ENCODE measurements at regions not wholly inside any gene's neighbourhood (a gene's known extent, or its start where the extent isn't known, plus 50 kb on each side); places are given as distances from the start of the nearest gene placed in this dataset.

DNA sequence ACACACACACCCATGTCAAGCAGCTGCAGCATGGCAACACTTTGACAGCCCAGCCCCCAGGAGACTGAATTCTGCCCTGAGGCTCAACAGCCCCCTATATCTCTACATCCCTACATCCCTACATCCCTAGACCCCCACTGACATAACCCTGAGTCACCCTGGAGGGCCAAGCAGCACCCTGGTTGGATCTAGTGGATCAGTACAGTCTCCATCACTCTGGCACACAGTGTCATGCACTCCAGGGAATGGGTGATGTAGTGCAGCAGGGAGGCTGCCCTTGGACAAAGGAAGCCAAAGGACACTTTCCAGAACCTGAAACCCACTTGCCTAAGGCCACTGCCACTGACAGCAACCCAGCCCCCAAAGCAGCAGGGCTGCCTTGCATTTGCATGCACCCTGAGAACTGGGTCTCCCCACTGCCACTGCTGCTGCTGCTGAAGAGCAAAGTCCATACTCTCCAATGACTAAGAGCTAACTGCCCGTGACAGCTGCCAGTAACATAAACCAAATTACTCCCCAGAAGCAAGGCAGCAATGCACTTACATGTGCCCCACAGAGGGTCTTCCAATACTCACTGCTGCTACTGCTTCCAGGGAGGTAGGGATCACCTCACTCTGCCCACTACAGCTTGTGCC is 681.6 kb upstream of the KLHL29 start:
- DNase-seq (ENCODE audit: low spot score) = no peak

DNA sequence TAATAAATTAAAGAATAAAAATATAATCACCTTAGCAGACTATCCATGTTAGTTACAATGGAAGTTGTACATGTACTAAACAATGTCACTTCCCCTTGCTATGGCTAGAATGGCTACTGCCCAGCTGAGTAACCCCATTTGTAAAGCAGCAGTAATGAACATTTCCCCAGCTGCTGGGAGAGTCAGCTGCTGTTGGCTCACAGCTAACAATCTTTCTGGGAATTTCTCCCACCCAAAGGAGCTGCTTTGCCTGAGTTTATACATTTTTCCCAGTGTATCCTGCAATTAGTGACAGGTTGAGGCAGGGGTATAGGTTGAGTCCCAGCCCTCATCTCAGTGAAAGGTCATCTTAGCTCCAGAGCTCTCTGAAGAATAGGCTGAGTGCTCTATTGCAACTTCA is 665.6 kb upstream of the KLHL29 start:
- DNase-seq (ENCODE audit: low spot score) = no peak

- no peak for DNase-seq (ENCODE audit: low spot score)
These were observed 655.5 kb upstream of the KLHL29 start for GRCh38 chr2:22729466-22729865.

- DNase-seq (ENCODE audit: low spot score) = no peak
These were observed 650.5 kb upstream of the KLHL29 start for GRCh38 chr2:22734373-22735045.

- no peak for DNase-seq (ENCODE audit: low spot score)
These were observed 647.8 kb upstream of the KLHL29 start for GRCh38 chr2:22737144-22737543.

DNA sequence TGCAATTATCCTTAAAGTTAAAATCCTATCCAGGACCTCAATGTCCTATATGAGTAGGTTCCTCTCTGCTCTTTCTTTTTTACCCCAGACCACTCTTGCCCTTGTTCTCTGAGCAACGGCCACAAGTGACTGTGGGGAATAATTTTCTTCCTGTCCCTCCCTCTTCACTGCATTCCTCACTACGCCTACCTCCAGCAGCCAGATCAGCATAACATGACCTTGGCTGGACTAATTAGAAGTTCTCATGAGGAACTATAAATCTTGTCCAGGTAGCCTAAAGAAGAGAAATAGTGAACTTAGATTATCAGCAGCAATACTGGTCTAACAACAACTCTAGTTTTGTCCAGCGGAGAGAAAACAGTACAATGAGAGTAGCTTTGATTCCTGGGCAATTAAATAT is 643.8 kb upstream of the KLHL29 start:
- DNase-seq (ENCODE audit: low spot score) = no peak

DNA sequence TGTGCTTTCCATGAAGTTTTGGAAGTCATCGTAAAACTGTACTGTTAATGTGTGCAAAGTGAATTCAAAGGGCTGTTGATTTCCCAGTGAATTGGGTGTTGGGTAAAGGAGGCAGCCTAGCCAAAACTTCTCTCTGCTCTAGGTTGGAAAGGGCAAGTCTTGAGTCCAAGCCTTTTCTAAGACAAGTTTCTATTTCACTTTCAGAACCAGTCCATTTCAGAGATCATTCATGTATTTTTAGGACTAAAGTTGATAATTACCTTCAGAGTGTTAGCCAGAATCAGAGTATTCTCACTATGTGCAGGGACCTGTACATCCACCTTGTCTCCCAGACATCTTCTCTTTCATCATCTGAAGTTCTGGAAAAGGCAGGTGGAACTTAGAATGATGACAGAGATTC is 636.1 kb upstream of the KLHL29 start:
- DNase-seq (ENCODE audit: low spot score) = no peak

GRCh38 chr2:22753476-22753875 is 631.5 kb upstream of the KLHL29 start:
- no peak for DNase-seq (ENCODE audit: low spot score)

DNA sequence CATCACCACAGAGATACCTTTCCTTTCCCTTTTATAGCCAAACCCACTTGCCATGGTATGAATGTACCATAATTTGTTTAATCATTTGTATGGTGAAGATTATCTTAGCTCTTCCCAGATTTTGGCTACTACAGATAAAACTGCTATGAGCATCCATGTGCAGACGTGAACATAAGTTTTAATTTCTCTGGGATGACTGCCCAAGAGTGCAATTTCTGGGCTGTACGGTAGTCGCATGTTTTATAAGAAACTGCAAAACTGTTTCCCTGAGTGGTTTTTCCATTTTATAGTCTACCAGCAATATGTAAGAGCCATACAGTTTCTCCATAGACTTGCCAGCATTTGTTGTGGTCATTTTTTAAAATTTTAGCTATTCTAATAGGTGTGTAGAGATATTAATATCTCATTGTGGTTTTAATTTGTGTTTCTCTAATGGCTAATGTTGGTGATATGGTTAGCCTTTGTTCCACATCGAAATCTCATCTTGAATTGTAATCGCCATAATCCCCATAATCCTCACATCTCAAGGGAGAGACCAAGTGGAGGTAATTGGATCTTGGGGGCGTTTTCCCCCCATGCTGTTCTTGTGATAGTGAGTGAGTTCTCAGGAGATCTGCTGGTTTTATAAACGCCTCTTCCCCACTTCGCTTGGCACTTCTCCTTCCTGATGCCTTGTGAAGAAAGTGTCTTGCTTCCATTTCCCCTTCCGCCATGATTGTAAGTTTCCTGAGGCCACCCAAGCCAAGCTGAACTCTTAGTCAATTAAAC is 628.5 kb upstream of the KLHL29 start:
- DNase-seq (ENCODE audit: low spot score) = no peak

- no peak for DNase-seq (ENCODE audit: low spot score)
These were observed 615.5 kb upstream of the KLHL29 start for GRCh38 chr2:22769497-22769896.

DNA sequence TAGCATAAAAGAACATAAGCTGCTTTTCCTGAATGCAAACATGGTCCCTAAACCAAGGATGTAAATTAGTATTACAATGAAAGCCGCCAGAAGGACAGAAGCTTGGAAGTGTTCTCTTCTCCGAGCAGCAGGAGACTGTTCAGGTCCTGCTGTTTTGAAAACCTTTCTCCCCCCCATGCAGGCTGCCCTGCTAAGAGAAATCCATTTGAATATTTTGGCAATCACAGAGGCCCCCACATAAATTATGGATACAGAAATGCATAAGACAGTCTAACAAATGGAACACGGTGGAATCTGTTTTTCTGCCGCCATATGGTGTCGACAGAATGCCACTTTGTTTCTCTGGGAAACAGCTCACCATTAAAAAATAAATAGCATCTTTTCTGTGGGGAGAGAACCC is 600.4 kb upstream of the KLHL29 start:
- no peak for DNase-seq (ENCODE audit: low spot score)

DNA sequence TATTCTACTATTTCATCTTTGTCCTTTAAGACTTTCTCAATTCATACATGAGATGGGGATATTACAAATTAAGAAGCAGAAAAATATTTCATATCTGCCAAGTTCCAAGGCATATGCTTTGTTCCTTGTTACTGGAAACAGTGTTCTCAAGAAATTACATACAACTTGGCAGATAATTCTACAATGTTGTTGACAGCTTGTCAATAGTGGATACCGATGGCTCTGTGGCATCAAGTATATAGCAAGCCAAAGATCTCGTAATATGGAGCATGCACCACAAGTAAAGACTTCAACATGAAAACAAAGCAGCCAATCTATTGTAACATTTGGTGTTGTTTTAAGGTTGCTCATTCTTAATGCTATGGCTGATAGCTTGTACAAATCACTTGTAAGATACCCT is 598.2 kb upstream of the KLHL29 start:
- no peak for DNase-seq (ENCODE audit: low spot score)

DNA sequence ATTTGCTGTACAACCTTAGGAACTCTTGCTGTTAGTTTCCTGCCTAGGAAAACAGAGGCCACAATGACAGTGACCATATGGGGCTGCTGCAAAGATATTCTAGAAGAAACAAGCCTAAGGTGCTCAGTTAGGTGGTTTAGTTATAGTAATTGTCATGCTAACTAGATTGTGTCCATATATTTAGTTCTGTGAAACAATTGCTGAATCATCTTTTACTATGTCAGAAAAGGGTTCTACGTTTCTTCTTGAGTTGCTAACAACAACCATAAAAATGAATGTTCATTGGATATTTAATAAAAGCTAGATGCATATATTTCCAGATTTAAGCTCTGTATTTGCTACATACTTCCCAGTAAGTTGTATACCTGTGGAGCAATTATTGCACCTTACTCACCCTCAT is 597.2 kb upstream of the KLHL29 start:
- DNase-seq (ENCODE audit: low spot score) = no peak

- DNase-seq (ENCODE audit: low spot score) = no peak
These were observed 596.1 kb upstream of the KLHL29 start for GRCh38 chr2:22788749-22789327.

- no peak for DNase-seq (ENCODE audit: low spot score)
These were observed 589.6 kb upstream of the KLHL29 start for GRCh38 chr2:22795287-22795866.

DNA sequence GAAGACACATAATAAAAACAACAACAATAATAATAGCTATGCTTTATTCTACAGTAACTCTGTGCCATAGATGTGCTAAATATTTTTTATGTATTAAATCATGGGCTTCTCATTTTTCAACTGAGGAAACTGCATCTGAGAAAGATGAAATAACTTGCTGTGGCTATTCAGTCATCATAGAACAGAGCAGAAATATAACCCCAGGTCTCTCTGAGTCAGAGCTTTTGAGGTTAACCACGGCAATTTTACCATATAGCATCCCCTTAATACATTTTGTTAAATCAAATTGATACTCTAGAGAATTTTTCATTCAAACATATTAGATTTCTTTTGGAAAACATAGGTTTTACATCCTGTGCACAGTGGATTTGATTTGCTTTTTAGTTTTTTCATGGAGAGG is 586.6 kb upstream of the KLHL29 start:
- no peak for DNase-seq (ENCODE audit: low spot score)

- no peak for DNase-seq (ENCODE audit: low spot score)
These were observed 584.6 kb upstream of the KLHL29 start for GRCh38 chr2:22800412-22800811.

DNA sequence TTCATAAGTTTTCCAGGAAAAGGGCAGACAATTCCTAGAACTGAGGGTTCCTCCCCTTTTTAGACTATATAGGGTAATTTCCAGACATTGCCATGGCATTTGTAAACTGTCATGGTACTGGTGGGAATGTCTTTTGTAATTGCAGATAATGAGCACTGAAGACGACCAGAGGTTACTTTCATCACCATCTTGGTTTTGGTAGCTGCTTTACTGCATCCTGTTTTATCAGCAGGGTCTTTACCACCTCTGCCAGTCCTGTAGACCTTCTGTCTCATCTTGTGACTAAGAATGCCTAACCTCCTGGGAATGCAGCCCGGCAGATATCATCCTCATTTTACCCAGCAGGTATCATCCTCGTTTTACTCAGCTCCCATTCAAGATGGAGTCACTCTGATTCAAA is 583.9 kb upstream of the KLHL29 start:
- DNase-seq (ENCODE audit: low spot score) = no peak

GRCh38 chr2:22801970-22802369 is 583.0 kb upstream of the KLHL29 start:
- DNase-seq (ENCODE audit: low spot score) = no peak

GRCh38 chr2:22807872-22808271 is 577.1 kb upstream of the KLHL29 start:
- no peak for DNase-seq (ENCODE audit: low spot score)

- DNase-seq (ENCODE audit: low spot score) = no peak
These were observed 574.4 kb upstream of the KLHL29 start for GRCh38 chr2:22810602-22811001.

DNA sequence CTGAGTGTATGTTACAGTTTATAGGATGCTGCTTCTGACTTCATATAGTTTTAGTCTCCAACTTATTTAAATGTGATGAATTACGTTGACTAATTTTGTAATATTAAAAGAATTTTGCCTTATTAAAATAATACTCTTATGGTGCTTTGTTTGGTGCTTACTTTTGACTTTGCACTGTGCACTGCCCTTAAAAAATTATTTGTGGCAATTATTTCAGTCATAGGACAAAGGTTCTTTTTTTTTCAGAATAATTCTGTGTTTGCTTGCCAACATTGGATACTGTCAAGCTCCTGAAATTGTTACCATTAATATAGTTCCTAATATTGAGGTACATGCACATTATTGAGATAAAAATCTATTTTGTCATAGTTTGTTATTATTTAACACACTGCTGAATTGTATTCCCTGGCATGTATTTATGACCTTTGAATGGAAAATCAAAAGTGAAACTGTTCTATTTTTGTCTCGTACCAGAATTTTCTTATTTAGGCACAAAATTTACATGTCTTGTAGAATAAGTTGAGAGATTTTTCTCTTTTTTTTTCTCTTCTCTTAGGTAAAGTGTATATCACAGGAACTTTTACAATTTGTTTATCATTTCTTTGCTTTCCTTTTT is 572.8 kb upstream of the KLHL29 start:
- DNase-seq (ENCODE audit: low spot score) = no peak

Data from ureter (tissue), 1 donor.